Transverse colon (tissue), 4 donors: ENCODE measurements at regions not wholly inside any gene's neighbourhood (a gene's known extent, or its start where the extent isn't known, plus 50 kb on each side); places are given as distances from the start of the nearest gene placed in this dataset.
"Not testable (repeated sequence)": the region's sequence is repeated elsewhere in the genome, so short reads cannot be mapped to it uniquely, and the experiment has no call there.

Experiments used
- DNase-seq: peaks from one replicate; pipeline ENCODE4 v3.0.0-alpha.2; 2019
- H3K27ac ChIP-seq, 4 donors: fragments of 200-600 bp; sonication (generic); 2 replicates each; pipeline ENCODE4 v1.5.1; 2016 to 2018; ENCODE audit warnings: inconsistent platforms in 4 of 4
- H3K27me3 ChIP-seq: fragments of 200-600 bp; sonication (generic); 2 replicates; pipeline ENCODE4 v1.5.1; 2017; ENCODE audit warnings: inconsistent platforms
- H3K36me3 ChIP-seq, 4 donors: fragments of 200-600 bp; sonication (generic); 2 replicates each; pipeline ENCODE4 v1.5.1; 2017 to 2019; ENCODE audit warnings: inconsistent platforms in 4 of 4
- H3K4me1 ChIP-seq, 4 donors: fragments of 200-600 bp; sonication (generic); 2 replicates each; pipeline ENCODE4 v1.5.1; 2017 to 2020; ENCODE audit warnings: inconsistent platforms in 4 of 4
- H3K4me3 ChIP-seq, 4 donors: fragments of 200-600 bp; sonication (generic); 1 replicate in 1 of 4; 2 replicates in 3 of 4; pipeline versions ENCODE4 v1.5.1 to v1.6.1; 2017 to 2019; ENCODE audit warnings: inconsistent platforms in 4 of 4
- H3K9me3 ChIP-seq, 2 donors: fragments of 200-600 bp; sonication (generic); 2 replicates each; pipeline ENCODE4 v1.5.1; 2017 to 2019; ENCODE audit warnings: inconsistent platforms in 2 of 2
- CTCF ChIP-seq, 5 experiments: fragments of 200-600 bp in 3 of 5; fragments of 450-650 bp in 2 of 5; sonication (generic) in 3 of 5; IDR thresholded peaks; 1 replicate in 2 of 5; 2 replicates in 3 of 5; pipeline ENCODE4 v1.5.1; 2016 to 2017; ENCODE audit warnings: antibody characterized with exemption in 5 of 5, inconsistent platforms in 3 of 5, mild to moderate bottlenecking in 2 of 5, moderate library complexity in 1 of 5
- EP300 ChIP-seq: sonication (generic); formaldehyde crosslinking; IDR thresholded peaks from one replicate; pipeline ENCODE4 v1.6.1; 2017; ENCODE audit warnings: antibody characterized with exemption, low read depth
- POLR2A ChIP-seq: fragments of 450-650 bp; IDR thresholded peaks from one replicate; pipeline ENCODE4 v1.6.1; 2016; ENCODE audit warnings: antibody characterized with exemption, mild to moderate bottlenecking, moderate library complexity
- POLR2AphosphoS5 ChIP-seq, 3 donors: sonication (generic); formaldehyde crosslinking; IDR thresholded peaks; one replicate each; pipeline ENCODE4 v1.6.1; 2016; ENCODE audit warnings: antibody characterized with exemption in 3 of 3
- WGBS, 2 donors: methylation state at CpG; one replicate each; pipeline ENCODE4 v1.1.5; 2018; ENCODE audit warnings: low coverage in 1 of 2; 5-methylcytosine and 5-hydroxymethylcytosine counted together
- in situ Hi-C, 4 donors: fragments of 200-750 bp; cut with MboI; loops; one replicate each; pipeline versions ENCODE4 v1.15.0 to v1.15.1; 2017; ENCODE audit warnings: low sequenced_read_pairs in 3 of 4, low pct_ligation_motif_present in 1 of 4, low pct_unique_long_range_greater_than_20kb in 1 of 4
- intact Hi-C: fragments of 100-400 bp; cut with DNase I; formaldehyde crosslinking; loops from one replicate; pipeline ENCODE4 v1.15.1; 2023; ENCODE audit warnings: low total_unique reads

GRCh38 chr10:78663721-78664120 is 405.0 kb upstream of the ZMIZ1 start:
- Histone ChIP-seq H3K27ac (no peak overlapping the region), H3K4me3 (no peak overlapping the region), H3K36me3 (no peaks in the 10 kb centered on the region), H3K27me3 (peaks cover 6% of the 10 kb centered on the region), H3K9me3 (no peaks in the 10 kb centered on the region), H3K4me1 (no peaks in the 10 kb centered on the region)
- no peak for DNase-seq
- in situ Hi-C loops: loop anchor here in 1 of 4 donors (25.0 kb wide), 2 partner anchors 524 to 601 kb away; no protein-coding TSS in a partner anchor
- TF ChIP-seq POLR2AphosphoS5 (IDR thresholded peaks at IDR 0.05): no peak
- no peak for TF ChIP-seq POLR2A
- no peak for TF ChIP-seq EP300
- no peak for TF ChIP-seq CTCF (IDR thresholded peaks at IDR 0.05)
- intact Hi-C loops: no loop called here
- WGBS, 2 donors: 83 to 85% methylated on average over 3 to 4 of the region's 4 CpGs

DNA sequence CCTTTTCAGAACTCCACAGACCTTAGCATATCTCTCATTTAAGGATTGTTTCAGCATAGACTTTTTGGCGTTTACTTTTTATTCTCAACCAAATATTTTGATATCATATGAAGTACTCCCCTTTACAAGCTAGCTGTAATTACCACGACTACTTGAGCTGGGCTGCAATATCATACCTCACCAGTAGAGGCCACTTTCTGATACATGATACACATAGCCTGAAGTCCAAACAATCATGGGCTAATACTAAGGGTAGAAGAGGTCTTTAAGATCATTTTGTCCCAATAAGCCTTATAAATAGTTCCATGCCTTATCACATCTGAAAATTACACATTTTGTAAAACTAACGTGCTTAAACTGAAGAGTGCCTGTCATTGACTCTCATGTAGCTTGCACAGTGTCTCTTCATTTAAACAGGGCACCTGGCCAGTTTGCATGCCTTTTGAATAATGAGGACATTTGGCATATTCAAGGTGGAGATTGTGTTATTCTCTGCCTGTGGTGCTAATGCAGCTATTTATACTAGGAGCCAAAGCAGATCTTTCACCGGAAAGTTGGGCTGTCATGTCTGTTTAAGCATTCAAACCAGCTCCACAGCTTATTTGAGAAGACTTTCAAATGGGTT is 403.7 kb upstream of the ZMIZ1 start:
- Histone ChIP-seq H3K4me1 (no peaks in the 10 kb centered on the region), H3K36me3 (no peaks in the 10 kb centered on the region), H3K27me3 (peaks cover 6% of the 10 kb centered on the region), H3K4me3 (no peak overlapping the region), H3K27ac (no peak overlapping the region), H3K9me3 (no peaks in the 10 kb centered on the region)
- in situ Hi-C loops: loop anchor here in 1 of 4 donors (25.0 kb wide), 2 partner anchors 522 to 603 kb away; no protein-coding TSS in a partner anchor
- WGBS, 2 donors: 56 to 65% methylated on average over 4 of the region's 4 CpGs
- TF ChIP-seq CTCF (IDR thresholded peaks at IDR 0.05) (peak; percentile 22 to 51 (median 46)), POLR2AphosphoS5 (IDR thresholded peaks at IDR 0.05) (no peak)
- no peak for DNase-seq
- intact Hi-C loops: no loop called here

DNA sequence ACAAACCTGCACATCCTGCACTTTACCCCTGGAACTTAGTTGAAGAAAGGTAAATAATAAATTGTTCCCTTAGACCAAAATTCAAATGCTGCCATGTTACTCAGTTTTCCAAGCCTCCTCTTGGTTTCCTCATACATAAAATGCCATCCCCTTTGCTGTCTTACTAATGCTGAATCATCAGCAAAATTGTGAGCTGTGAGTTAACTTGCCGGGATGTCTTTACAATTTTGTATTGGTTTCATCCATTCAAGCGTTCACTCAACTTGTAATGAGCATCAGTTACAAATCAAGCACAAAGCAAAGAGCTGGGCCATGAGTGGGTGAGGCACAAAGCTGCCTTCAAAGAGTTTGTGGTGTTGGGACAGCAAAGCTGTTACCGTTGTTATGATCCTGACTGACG is 395.8 kb upstream of the ZMIZ1 start:
- Histone ChIP-seq H3K27ac (no peak overlapping the region), H3K36me3 (no peaks in the 10 kb centered on the region), H3K9me3 (no peaks in the 10 kb centered on the region), H3K4me3 (no peak overlapping the region), H3K4me1 (no peaks in the 10 kb centered on the region), H3K27me3 (no peaks in the 10 kb centered on the region)
- in situ Hi-C loops (loop anchor here in 1 of 4 donors (25.0 kb wide), 2 partner anchors 514 to 611 kb away; no protein-coding TSS in a partner anchor), intact Hi-C loops (no loop called here)
- WGBS, 2 donors: 90 to 92% methylated on average over 4 of the region's 4 CpGs
- TF ChIP-seq EP300 (no peak), CTCF (IDR thresholded peaks at IDR 0.05) (no peak), POLR2AphosphoS5 (IDR thresholded peaks at IDR 0.05) (no peak)
- no peak for DNase-seq

- H3K4me3 ChIP-seq, H3K27ac ChIP-seq, DNase-seq, H3K27me3 ChIP-seq, H3K9me3 ChIP-seq, intact Hi-C loops, H3K4me1 ChIP-seq, in situ Hi-C loops, H3K36me3 ChIP-seq: not testable (repeated sequence)
- WGBS, 2 donors: 72 to 97% methylated on average over 5 to 7 of the region's 7 CpGs
Measured at GRCh38 chr10:78681141-78681540, 387.6 kb upstream of the ZMIZ1 start.

DNA sequence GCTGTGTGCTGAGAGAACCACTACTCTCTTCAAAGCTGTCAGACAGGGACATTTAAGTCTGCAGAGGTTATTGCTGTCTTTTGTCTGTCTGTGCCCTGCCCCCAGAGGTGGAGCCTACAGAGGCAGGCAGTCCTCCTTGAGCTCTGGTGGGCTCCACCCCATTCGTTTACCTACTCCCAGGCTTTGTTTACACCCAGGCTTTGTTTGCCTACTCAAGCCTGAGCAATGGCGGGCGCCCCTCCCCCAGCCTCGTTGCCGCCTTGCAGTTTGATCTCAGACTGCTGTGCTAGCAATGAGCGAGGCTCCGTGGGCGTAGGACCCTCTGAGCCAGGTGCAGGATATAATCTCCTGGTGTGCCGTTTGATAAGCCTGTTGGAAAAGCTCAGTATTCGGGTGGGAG is 386.8 kb upstream of the ZMIZ1 start:
- WGBS, 2 donors: 87% methylated on average over 10 of the region's 10 CpGs; no CpG with 5 or more reads in 1 of the 2 donors
- H3K4me3 ChIP-seq, DNase-seq, H3K27ac ChIP-seq, H3K4me1 ChIP-seq, intact Hi-C loops, H3K27me3 ChIP-seq, H3K9me3 ChIP-seq, in situ Hi-C loops, H3K36me3 ChIP-seq: not testable (repeated sequence)
